Mucosa of descending colon (tissue), 3 donors: ENCODE measurements at regions not wholly inside any gene's neighbourhood (a gene's known extent, or its start where the extent isn't known, plus 50 kb on each side); places are given as distances from the start of the nearest gene placed in this dataset.

Experiments
- ATAC-seq: fragments of 200-7000 bp; cut with Tn5 transposase; one replicate; pipeline ENCODE4 v1.9.1; 2020; ENCODE audit warnings: mild to moderate bottlenecking, moderate library complexity
- DNase-seq, 3 donors: peaks; one replicate each; pipeline ENCODE4 v3.0.0-alpha.2; 2020
- H3K36me3 ChIP-seq: fragments of 200-600 bp; one replicate; pipeline ENCODE4 v1.8.0; 2021; ENCODE audit warnings: low read depth, mild to moderate bottlenecking
- H3K4me1 ChIP-seq: fragments of 200-600 bp; one replicate; pipeline ENCODE4 v1.8.0; 2021; ENCODE audit warnings: low read depth, mild to moderate bottlenecking
- H3K4me3 ChIP-seq: fragments of 200-600 bp; one replicate; pipeline ENCODE4 v1.8.0; 2021; ENCODE audit warnings: mild to moderate bottlenecking
- H3K9me3 ChIP-seq: fragments of 200-600 bp; one replicate; pipeline ENCODE4 v1.8.0; 2021; ENCODE audit warnings: mild to moderate bottlenecking
- CTCF ChIP-seq: fragments of 200-600 bp; IDR thresholded peaks from one replicate; pipeline ENCODE4 v1.8.0; 2022; ENCODE audit warnings: antibody characterized with exemption, mild to moderate bottlenecking
- intact Hi-C, 2 donors: fragments of 100-400 bp; cut with DNase I in 1 of 2; cut with micrococcal nuclease in 1 of 2; formaldehyde crosslinking; loops; one replicate each; pipeline versions ENCODE4 v1.11.0 to v1.11.1; 2022; cut with DNase I, micrococcal nuclease
- donor health status: DM: no; HTN: no; CAD: no; lungs with moderate emphysema.
- donor health status: DM: no; HTN: no; CAD: no.
- donor health status: DM: no; HTN: yes; CAD: no.

GRCh38 chr3:72479651-72480215 is 368.5 kb downstream of the SHQ1 start:
- intact Hi-C loops, result no loop called here
- Histone ChIP-seq H3K9me3 (no peaks in the 10 kb centered on the region), H3K4me1 (no peaks in the 10 kb centered on the region), H3K36me3 (no peaks in the 10 kb centered on the region), H3K4me3 (no peak overlapping the region)
- TF ChIP-seq CTCF, result no peak
- DNase-seq (no peak), ATAC-seq (no peak)

DNA sequence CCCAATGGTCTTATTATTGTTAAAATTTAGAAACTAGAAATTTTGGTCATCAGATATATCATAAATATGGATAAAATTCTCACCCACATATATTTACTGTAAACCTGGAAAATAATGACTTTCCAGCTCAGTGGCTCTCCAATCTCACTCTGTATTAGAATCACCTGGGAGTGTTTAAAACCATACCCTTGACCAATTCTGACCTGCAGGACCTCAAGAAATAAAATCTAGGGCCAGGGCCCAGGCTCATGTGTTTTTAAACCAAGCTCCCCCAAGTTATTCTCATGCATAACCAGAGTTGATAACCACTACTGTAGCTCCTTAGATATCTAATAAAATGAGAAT is 372.1 kb downstream of the SHQ1 start:
- Histone ChIP-seq H3K9me3 (no peaks in the 10 kb centered on the region), H3K4me3 (no peak overlapping the region), H3K4me1 (no peaks in the 10 kb centered on the region), H3K36me3 (no peaks in the 10 kb centered on the region)
- DNase-seq, result no peak
- no peak for TF ChIP-seq CTCF
- intact Hi-C loops, result no loop called here
- no peak for ATAC-seq

DNA sequence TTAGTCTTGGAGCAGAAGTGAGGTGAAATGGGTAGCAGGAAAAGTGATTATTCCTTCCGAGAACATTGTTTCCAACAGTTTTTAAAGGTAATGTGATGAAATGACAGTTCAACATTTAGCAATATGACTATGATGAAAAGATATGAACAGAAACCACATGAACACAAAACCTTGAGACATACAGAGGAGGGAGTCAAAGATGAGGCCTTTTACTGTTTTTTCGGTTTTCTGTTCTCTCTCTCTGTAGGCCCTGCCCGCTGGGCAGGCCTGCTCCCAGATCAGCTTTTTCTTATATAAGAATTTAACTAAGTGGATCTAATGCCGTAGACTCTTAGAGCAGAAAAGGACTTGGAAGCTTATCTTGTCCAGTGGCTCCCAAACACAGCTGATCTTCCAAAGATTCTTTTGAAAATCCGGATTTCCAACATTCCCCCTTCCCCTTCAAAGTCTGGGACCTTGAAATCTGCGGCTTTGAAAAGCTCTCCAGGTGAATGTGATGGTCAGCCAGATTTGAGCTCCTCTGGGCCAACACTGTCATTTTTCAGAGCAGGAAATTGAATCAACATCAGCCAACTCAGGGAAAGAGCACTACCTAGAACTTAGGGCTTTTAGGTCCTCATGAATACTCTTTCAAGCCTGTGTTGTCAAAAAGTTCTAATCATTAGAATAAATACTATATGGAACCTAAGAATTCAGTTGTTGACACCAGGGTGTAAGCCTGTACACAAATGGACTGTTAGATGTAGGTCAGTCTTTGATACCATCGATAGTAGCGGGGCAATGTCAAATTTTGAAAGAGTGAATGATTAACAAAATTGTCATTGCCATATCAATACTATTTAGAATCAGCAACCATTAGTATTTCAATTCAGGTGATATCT is 372.7 kb downstream of the SHQ1 start:
- intact Hi-C loops, result no loop called here
- Histone ChIP-seq H3K4me1 (no peaks in the 10 kb centered on the region), H3K4me3 (no peak overlapping the region), H3K9me3 (no peaks in the 10 kb centered on the region), H3K36me3 (no peaks in the 10 kb centered on the region)
- no peak for TF ChIP-seq CTCF
- ATAC-seq (no peak), DNase-seq (no peak)

DNA sequence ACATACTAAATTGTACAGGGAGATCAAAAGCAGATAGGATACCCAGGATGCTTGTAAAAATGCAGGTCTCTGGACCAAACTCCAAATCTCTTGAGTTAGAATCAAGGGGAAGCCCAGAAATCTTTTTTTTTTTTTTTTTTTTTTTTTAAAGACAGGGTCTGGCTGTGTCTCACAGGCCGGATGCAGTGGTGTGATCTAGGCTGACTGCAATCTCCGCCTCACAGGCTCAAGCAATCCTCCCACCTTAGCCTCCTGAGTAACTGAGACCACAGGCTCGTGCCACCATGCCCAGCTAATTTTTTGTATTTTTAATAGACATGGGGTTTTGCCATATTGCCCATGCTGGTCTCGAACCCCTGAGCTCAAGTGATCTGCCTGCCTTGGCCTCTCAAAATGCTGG is 373.5 kb downstream of the SHQ1 start:
- H3K9me3 ChIP-seq, result no peaks in the 10 kb centered on the region
- DNase-seq, result no peak
- no peaks in the 10 kb centered on the region for H3K4me1 ChIP-seq
- intact Hi-C loops, result no loop called here
- ATAC-seq, result no peak
- H3K4me3 ChIP-seq, result no peak overlapping the region
- H3K36me3 ChIP-seq, result no peaks in the 10 kb centered on the region
- TF ChIP-seq CTCF, result no peak

DNA sequence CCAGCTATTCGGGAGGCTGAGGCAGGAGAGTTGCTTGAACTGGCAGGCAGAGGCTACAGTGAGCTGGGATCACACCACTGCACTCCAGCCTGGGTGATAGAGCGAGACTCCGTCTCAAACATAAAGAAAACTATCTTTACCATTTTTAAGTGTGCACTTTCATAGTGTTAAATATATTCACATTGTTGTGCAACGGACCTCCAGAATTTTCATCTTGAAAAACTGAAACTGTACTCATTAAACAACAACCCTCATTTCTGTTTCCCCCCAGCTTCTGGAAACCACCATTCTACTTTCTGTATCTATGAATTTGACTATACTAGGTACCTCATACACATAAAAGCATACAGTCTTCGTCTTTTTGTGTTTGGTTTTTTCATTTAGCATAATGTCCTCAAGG is 375.1 kb downstream of the SHQ1 start:
- Histone ChIP-seq H3K36me3 (no peaks in the 10 kb centered on the region), H3K4me1 (no peaks in the 10 kb centered on the region), H3K9me3 (no peaks in the 10 kb centered on the region), H3K4me3 (no peak overlapping the region)
- DNase-seq, result no peak
- intact Hi-C loops, result no loop called here
- no peak for ATAC-seq
- TF ChIP-seq CTCF, result no peak
